Activated CD4-positive, alpha-beta T cell treated with anti-CD3 and anti-CD28 coated beads for 36 hours (primary cell): ENCODE measurements at regions not wholly inside any gene's neighbourhood (a gene's known extent, or its start where the extent isn't known, plus 50 kb on each side); places are given as distances from the start of the nearest gene placed in this dataset.

ENCODE experiments used
- ATAC-seq: fragments of 200-7000 bp; cut with Tn5 transposase; one replicate; pipeline ENCODE4 v1.10.0; 2021; ENCODE audit warnings: mild to moderate bottlenecking, moderate library complexity
- CTCF ChIA-PET: fragments of 350-600 bp; sonication (Branson Sonifier 250); formaldehyde crosslinking; loops from one replicate; lab custom pipeline; 2021; ENCODE audit warnings: antibody characterized with exemption; lab: Charles Lee
- POLR2A ChIA-PET: fragments of 350-600 bp; sonication (Branson Sonifier 250); formaldehyde crosslinking; loops from one replicate; lab custom pipeline; 2021; ENCODE audit warnings: antibody characterized with exemption, inconsistent platforms; lab: Charles Lee
- DNase-seq: peaks from one replicate; pipeline ENCODE4 v3.0.0-alpha.2; 2020
- H3K27ac Mint-ChIP-seq: one replicate; pipeline ENCODE4 v1.8.0; 2021; ENCODE audit warnings: mixed read lengths
- H3K27me3 Mint-ChIP-seq: one replicate; pipeline ENCODE4 v1.8.0; 2021; ENCODE audit warnings: mixed read lengths
- H3K36me3 Mint-ChIP-seq: one replicate; pipeline ENCODE4 v1.8.0; 2021; ENCODE audit warnings: low read depth, mixed read lengths
- H3K4me1 Mint-ChIP-seq: one replicate; pipeline ENCODE4 v1.8.0; 2021; ENCODE audit warnings: mixed read lengths
- H3K4me3 Mint-ChIP-seq: one replicate; pipeline ENCODE4 v1.8.0; 2021; ENCODE audit warnings: mild to moderate bottlenecking, moderate library complexity, mixed read lengths
- H3K9me3 Mint-ChIP-seq: one replicate; pipeline ENCODE4 v1.8.0; 2021; ENCODE audit warnings: low read depth, mixed read lengths
- intact Hi-C, 2 experiments: fragments of 100-400 bp; cut with DNase I in 1 of 2; cut with micrococcal nuclease in 1 of 2; formaldehyde crosslinking; loops; one replicate each; pipeline versions ENCODE4 v1.14.2 to v1.15.1; 2022 to 2024; cut with DNase I, micrococcal nuclease

DNA sequence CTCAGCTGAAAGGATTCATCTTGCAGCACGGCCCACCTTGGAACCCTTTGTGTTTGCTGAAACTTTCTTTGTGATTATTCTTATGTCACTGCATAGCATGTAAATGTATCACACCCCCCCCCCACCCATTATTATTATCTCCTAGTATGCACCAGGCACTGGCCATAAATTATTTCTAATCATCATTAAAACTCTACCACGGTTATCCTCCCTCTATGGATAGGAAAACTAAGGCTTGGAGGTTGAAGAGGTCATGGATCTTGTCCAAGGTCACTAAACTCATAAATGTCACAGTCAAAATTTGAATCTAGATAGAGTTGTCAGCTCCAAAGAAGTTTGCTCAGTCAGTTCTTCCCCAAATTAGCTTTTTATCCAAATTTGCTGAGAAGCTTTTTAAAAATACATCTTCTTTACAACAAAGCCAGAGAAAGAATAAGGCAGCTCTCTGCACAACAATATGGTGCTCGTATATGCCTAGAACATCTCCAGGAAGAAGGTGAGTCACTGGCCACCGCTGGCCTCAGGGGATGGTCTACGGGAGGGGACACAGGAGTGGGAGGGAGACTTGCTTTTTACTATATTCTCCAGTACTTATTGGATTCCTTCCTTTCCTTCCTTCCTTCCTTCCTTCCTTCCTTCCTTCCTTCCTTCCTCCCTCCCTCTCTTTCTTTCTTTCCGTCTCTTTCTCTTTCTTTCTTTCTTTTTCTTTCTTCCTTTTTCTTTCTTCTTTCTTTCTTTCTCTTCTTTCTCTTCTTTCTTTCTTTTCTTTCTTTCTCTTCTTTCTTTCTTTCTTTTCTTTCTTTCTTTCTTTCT is 134.5 kb downstream of the VEGFA start:
- DNase-seq, result no peak
- POLR2A ChIA-PET, result no interaction called here
- Mint-ChIP-seq H3K27ac (no peak overlapping the region), H3K9me3 (no peaks in the 10 kb centered on the region), H3K4me3 (no peak overlapping the region), H3K36me3 (no peaks in the 10 kb centered on the region), H3K27me3 (peaks cover 2% of the 10 kb centered on the region), H3K4me1 (no peaks in the 10 kb centered on the region)
- ATAC-seq, result no peak
- CTCF ChIA-PET, result interaction anchor here (0.6 to 1.1 kb wide), 3 partner anchors 10 to 238 kb away, joined by 3 to 5 read pairs (median 3); no protein-coding TSS in a partner anchor
- intact Hi-C loops, result no loop called here

DNA sequence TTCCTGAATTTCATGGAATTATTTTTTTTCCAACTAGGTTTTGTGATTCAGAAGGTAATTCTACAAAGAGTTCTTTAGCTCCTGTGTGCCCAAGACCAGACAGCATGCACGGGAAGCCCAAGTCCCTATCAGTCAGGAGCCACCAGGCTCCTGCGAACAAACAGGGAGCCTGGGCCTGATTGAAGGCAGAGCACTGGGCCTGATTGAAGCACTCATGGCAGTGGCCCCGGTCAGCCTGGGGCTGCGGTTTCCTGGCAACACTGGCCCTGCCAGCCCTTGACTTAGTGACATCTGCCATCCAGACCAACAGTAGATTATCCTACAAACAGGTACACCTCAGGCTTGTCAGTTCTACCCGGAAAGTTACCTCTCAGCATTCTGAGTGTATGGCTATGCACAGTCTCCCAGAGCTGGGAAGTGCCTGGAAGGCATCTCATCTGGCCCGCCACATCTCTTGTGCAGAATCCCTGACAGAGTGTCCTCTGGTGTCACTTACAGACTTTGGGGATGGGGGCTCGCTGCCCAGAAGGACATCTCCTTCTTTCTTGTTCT is 133.8 kb downstream of the VEGFA start:
- ATAC-seq (no peak), DNase-seq (no peak)
- ChIA-PET CTCF (interaction anchor here (0.6 to 1.3 kb wide), 6 partner anchors 8 to 175 kb away, joined by 3 to 5 read pairs (median 4); no protein-coding TSS in a partner anchor), POLR2A (no interaction called here)
- intact Hi-C loops, result no loop called here
- no peaks in the 10 kb centered on the region for H3K9me3 Mint-ChIP-seq
- H3K4me1 Mint-ChIP-seq, result no peaks in the 10 kb centered on the region
- peaks cover 2% of the 10 kb centered on the region for H3K27me3 Mint-ChIP-seq
- H3K27ac Mint-ChIP-seq, result no peak overlapping the region
- no peak overlapping the region for H3K4me3 Mint-ChIP-seq
- no peaks in the 10 kb centered on the region for H3K36me3 Mint-ChIP-seq

DNA sequence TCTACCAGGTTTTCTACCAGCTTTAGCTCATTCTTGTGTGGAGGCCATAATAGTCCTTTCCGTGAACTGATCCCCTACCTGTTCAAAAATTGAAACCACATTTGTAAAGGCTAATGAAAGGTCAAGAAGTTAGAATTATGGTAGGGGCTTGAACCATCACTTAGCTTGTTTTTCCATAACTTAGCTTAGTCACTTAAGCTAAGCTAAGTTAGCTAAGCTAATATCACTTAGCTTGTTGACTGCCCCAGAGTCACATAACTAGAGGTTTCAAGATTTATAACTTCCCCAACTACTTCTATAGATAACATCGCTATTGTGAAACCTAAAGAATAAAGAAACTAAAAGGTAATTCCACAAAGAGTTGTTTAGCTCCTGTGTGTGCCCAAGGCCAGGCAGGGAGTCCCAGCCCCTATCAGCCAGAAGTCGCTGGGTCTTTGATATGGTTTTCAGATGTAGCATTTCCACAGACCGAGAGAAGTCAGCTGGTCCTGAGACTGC is 131.8 kb downstream of the VEGFA start:
- intact Hi-C loops, result no loop called here
- ATAC-seq (no peak), DNase-seq (no peak)
- H3K4me1 Mint-ChIP-seq, result no peaks in the 10 kb centered on the region
- H3K27ac Mint-ChIP-seq, result no peak overlapping the region
- H3K36me3 Mint-ChIP-seq, result no peaks in the 10 kb centered on the region
- ChIA-PET CTCF (interaction anchor here (1.0 to 1.1 kb wide), 2 partner anchors 52 to 234 kb away, joined by 3 to 4 read pairs; no protein-coding TSS in a partner anchor), POLR2A (no interaction called here)
- H3K4me3 Mint-ChIP-seq, result no peak overlapping the region
- H3K9me3 Mint-ChIP-seq, result no peaks in the 10 kb centered on the region
- peaks cover 2% of the 10 kb centered on the region for H3K27me3 Mint-ChIP-seq

DNA sequence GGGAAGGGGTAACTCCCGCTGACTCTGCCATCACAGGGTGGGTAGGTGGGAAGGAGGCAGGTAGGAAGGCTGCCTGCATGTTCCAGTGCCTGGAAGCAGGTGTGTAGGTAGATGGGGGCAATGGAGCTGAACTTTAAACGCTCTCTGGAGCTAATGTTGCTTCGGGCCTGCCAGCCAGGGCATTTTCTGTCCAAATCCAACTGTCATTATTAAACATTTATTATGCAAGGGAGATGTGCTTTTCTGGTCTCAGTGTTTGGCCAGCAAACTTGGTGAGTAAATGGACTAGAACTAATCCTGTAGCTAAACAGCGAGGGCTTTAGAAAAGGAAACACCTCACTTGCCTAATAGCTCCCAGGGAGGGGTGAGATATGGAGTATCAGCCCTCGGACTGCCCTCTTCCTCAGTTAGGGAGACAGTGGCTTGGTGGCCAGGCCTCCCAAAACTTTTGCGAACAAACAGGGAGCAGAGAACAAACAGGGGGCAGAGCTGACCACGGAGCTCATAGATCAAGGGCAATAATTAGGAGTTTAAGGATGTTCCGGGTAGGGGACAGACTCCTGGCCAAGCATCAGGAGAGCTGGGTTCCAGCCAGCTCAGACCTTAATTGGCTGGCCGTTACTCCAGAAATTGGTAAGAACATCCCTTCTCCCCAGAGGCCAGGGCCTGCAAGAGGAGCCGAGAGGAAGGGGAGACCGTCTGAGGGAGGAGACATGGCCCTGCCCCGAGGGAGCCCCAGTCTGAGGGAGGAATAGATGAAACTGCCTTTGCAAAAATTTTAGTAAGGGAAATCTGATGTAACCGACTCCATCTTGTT is 131.1 kb downstream of the VEGFA start:
- intact Hi-C loops, result no loop called here
- DNase-seq, result no peak
- POLR2A ChIA-PET, result no interaction called here
- CTCF ChIA-PET, result interaction anchor here (0.5 to 1.2 kb wide), 6 partner anchors 17 to 404 kb away, joined by 3 to 5 read pairs (median 3); no protein-coding TSS in a partner anchor
- Mint-ChIP-seq H3K27ac (no peak overlapping the region), H3K9me3 (no peaks in the 10 kb centered on the region), H3K27me3 (no peaks in the 10 kb centered on the region), H3K36me3 (no peaks in the 10 kb centered on the region), H3K4me1 (no peaks in the 10 kb centered on the region), H3K4me3 (no peak overlapping the region)
- ATAC-seq, result no peak

DNA sequence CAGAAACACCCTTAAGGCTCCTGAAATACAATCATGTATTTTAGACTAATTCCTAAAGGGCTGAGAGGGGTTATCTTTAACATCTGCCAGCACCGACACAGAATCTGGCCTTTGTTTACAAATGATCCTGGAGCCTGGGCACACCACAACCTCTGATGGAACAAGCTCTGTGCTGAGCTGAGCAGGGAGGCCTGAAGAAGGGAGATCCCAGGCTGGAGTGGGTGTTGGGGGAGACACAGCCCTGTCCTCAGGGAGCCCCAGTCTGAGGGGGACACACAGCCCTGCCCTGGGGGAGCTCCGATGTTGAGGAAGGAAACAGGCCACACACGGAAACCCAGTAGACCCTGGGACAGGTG is 130.5 kb downstream of the VEGFA start:
- H3K4me1 Mint-ChIP-seq, result no peaks in the 10 kb centered on the region
- ChIA-PET CTCF (interaction anchor here (0.5 to 1.2 kb wide), 4 partner anchors 16 to 404 kb away, joined by 3 to 5 read pairs (median 3); no protein-coding TSS in a partner anchor), POLR2A (no interaction called here)
- H3K36me3 Mint-ChIP-seq, result no peaks in the 10 kb centered on the region
- H3K27ac Mint-ChIP-seq, result no peak overlapping the region
- intact Hi-C loops, result no loop called here
- DNase-seq, result no peak
- ATAC-seq, result no peak
- H3K27me3 Mint-ChIP-seq, result no peaks in the 10 kb centered on the region
- no peaks in the 10 kb centered on the region for H3K9me3 Mint-ChIP-seq
- H3K4me3 Mint-ChIP-seq, result no peak overlapping the region

DNA sequence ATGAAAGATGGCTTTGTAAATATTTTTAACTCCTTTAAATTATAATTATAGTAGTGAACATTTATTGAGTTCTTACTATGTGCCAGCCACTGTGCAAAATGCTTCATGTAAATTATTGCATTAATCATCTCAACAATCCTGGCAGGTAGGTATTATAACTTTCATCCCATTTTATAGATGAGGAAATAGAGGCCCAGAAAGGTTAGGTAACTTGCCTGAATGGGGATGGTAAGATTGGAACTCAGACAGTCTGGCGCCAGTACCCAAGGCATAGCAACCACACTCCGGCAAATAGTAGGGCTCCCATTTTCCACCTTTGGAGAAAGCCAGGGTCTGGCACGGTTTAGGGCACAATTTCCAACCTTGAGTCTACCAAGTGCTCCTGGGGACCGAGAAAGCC is 129.8 kb downstream of the VEGFA start:
- Mint-ChIP-seq H3K36me3 (no peaks in the 10 kb centered on the region), H3K4me1 (no peaks in the 10 kb centered on the region), H3K4me3 (no peak overlapping the region), H3K9me3 (no peaks in the 10 kb centered on the region), H3K27me3 (no peaks in the 10 kb centered on the region), H3K27ac (no peak overlapping the region)
- ATAC-seq (no peak), DNase-seq (no peak)
- intact Hi-C loops, result no loop called here
- ChIA-PET POLR2A (no interaction called here), CTCF (interaction anchor here (1.2 kb wide), 1 partner anchor 82 kb away, joined by 5 read pairs; no protein-coding TSS in a partner anchor)

DNA sequence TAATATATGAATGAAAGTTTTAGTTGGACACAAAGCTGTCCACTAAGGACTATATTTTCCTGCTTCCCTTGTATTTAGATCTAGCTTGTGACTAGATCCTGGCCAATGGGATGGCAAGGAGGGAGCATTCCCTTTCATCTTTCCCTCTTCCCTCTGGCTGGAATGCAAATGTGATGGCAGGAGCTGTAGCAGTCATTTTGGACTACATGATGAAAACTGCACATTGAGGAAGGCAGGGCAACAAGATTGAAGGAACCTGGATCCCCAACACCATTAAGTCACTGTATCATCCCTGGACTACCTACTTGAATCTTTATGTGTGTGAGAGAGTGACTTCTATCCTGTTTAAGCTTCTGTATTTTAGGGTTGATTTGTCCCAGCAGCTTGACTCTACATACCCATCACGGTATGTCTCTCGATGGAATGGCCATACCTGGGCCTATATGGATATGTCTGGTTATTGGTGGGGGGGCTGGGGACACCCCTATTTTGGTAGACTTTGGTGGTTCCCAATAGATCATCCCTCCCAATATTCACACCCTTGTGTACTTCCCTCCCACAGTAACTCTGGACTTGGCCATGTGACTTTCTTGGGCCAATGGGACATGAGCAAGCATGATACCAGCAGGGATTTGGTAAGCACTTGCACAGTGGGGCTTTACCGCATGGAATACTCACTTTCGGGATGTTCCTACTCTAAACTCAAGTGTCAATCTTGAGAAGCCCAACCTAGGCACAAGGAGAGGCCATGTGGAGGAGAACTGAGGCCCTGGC is 128.5 kb downstream of the VEGFA start:
- intact Hi-C loops, result no loop called here
- H3K27me3 Mint-ChIP-seq, result no peaks in the 10 kb centered on the region
- CTCF ChIA-PET, result interaction anchor here (0.7 to 1.3 kb wide), 5 partner anchors 9 to 124 kb away, joined by 3 to 4 read pairs (median 3); no protein-coding TSS in a partner anchor
- H3K4me3 Mint-ChIP-seq, result no peak overlapping the region
- H3K4me1 Mint-ChIP-seq, result no peaks in the 10 kb centered on the region
- no peak for ATAC-seq
- no peaks in the 10 kb centered on the region for H3K36me3 Mint-ChIP-seq
- no peaks in the 10 kb centered on the region for H3K9me3 Mint-ChIP-seq
- DNase-seq, result no peak
- H3K27ac Mint-ChIP-seq, result no peak overlapping the region
- POLR2A ChIA-PET, result no interaction called here

DNA sequence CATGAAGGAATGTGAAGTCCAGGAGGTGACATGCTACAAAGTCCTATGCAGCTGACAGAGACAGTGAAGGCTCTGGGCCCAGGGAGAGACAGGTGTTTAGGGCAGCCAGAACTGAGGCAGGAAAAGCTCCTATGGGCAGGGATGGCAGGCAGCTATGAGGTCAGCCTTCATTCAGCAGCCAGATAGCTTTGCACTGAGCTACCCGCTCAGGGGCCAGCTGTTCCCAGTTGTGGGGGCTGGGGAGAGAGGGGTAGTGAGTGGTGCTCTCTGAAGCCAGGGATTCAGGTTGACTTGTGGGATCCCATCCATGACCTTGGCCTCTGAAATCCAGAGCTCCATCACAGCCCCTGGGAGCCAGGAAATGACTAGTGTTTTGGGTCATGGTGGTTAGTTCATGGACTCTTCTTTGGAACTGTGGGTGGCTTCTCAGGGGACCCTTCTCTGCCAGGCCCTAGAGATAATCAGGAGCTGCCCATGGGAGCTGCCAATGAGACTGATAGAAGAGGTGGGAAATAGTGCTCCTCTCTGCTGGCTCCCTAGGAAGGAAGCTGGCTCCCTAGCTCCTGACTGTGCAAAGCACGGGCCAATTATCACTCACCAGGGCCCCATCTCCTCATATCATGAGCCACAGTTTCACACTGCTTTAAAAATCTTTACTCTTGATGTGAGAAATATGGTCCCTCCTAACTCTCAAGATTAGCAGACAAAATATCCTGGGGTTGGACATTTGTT is 127.7 kb downstream of the VEGFA start:
- H3K4me1 Mint-ChIP-seq, result no peaks in the 10 kb centered on the region
- H3K36me3 Mint-ChIP-seq, result no peaks in the 10 kb centered on the region
- H3K4me3 Mint-ChIP-seq, result no peak overlapping the region
- CTCF ChIA-PET, result interaction anchor here (0.7 to 1.3 kb wide), 5 partner anchors 10 to 124 kb away, joined by 3 to 4 read pairs (median 3); no protein-coding TSS in a partner anchor
- no peaks in the 10 kb centered on the region for H3K27me3 Mint-ChIP-seq
- POLR2A ChIA-PET, result interaction anchor here (0.5 kb wide), 1 partner anchor 248 kb away, joined by 5 read pairs; no protein-coding TSS in a partner anchor
- H3K9me3 Mint-ChIP-seq, result no peaks in the 10 kb centered on the region
- no peak for ATAC-seq
- DNase-seq, result no peak
- intact Hi-C loops, result loop anchor here in 1 of 2 experiments (2.0 kb wide), 1 partner anchor 45 kb away; no protein-coding TSS in a partner anchor
- H3K27ac Mint-ChIP-seq, result no peak overlapping the region

DNA sequence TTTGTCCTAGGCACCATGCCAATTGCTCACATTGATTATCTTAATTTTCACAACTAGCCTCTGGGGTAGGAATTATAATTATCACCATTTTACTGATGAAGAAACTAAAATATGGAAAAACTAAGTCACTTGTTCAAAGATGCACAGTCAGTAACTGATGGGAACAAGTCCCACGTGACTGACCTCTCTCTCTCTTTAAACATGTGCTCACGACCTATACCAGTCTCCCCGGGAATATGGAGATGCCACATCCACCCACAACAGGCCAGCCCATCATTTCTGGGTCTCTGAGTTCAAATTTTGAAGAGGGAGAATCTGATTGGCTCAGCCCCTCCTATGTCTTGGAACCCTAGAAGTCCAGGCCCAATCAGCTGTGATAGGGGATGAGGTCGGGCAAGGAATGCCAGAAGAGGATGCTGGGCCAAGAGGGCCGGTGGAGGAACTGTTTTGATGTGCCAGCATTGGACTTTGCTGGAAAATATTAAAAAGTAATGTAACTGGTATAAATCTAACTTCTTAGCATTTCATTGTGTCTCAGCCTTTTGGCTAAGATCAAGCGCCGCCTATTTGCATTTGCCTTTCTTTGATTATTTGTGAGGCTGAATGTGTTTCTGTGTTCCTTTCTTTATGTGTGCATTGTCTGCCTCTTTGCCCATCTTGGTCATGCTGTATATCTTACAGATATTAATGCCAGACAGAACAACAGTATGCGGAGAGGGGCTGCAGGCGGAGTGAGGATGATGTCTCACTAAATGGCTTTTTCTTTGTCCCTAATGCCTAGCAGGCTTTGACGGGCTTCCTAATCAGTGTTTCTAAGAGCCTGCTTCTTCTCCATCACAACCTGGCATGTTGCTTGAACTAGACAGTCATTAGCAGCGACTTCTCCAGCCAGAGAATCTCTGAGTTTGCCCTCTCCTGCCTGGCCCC is 126.6 kb downstream of the VEGFA start:
- ChIA-PET POLR2A (no interaction called here), CTCF (no interaction called here)
- H3K4me3 Mint-ChIP-seq, result no peak overlapping the region
- H3K9me3 Mint-ChIP-seq, result no peaks in the 10 kb centered on the region
- no peaks in the 10 kb centered on the region for H3K27me3 Mint-ChIP-seq
- H3K36me3 Mint-ChIP-seq, result no peaks in the 10 kb centered on the region
- DNase-seq, result no peak
- no peaks in the 10 kb centered on the region for H3K4me1 Mint-ChIP-seq
- ATAC-seq, result no peak
- no peak overlapping the region for H3K27ac Mint-ChIP-seq
- intact Hi-C loops, result loop anchor here in 1 of 2 experiments (2.0 kb wide), 1 partner anchor 44 kb away; no protein-coding TSS in a partner anchor
